NCI-H524 (cell line): ENCODE measurements at regions not wholly inside any gene's neighbourhood (a gene's known extent, or its start where the extent isn't known, plus 50 kb on each side); places are given as distances from the start of the nearest gene placed in this dataset.
A peak's percentile ranks its signal among the peaks of the same experiment; 100 is the strongest.

Source experiments
- DNase-seq, 2 experiments: peaks; one replicate each; lab custom pipeline; 2025; lab: John Stamatoyannopoulos, UW

- DNase-seq = no peak
Measured at GRCh38 chr1:184219414-184219813, 167.4 kb upstream of the C1orf21 start.

GRCh38 chr1:184219883-184220282 is 166.9 kb upstream of the C1orf21 start:
- no peak for DNase-seq

GRCh38 chr1:184221087-184221486 is 165.7 kb upstream of the C1orf21 start:
- no peak for DNase-seq

- peak in 1 of 2 experiments; percentile 39 for DNase-seq
Measured at GRCh38 chr1:184222652-184223052, 164.2 kb upstream of the C1orf21 start.

- DNase-seq = no peak
Measured at GRCh38 chr1:184223216-184223615, 163.6 kb upstream of the C1orf21 start.

- DNase-seq = peak; percentile 25 to 65
Measured at GRCh38 chr1:184225283-184226099, 161.3 kb upstream of the C1orf21 start.

- DNase-seq = no peak
Measured at GRCh38 chr1:184226100-184226487, 160.7 kb upstream of the C1orf21 start.

GRCh38 chr1:184228558-184228957 is 158.3 kb upstream of the C1orf21 start:
- DNase-seq = no peak

GRCh38 chr1:184237588-184237987 is 149.2 kb upstream of the C1orf21 start:
- no peak for DNase-seq

- no peak for DNase-seq
Measured at GRCh38 chr1:184241446-184241845, 145.4 kb upstream of the C1orf21 start.

GRCh38 chr1:184242507-184242943 is 144.3 kb upstream of the C1orf21 start:
- DNase-seq = peak in 1 of 2 experiments; percentile 43

GRCh38 chr1:184244962-184245361 is 141.9 kb upstream of the C1orf21 start:
- DNase-seq = no peak

- no peak for DNase-seq
Measured at GRCh38 chr1:184247671-184248070, 139.2 kb upstream of the C1orf21 start.

GRCh38 chr1:184253921-184254320 is 132.9 kb upstream of the C1orf21 start:
- DNase-seq = no peak

- peak; percentile 23 to 72 for DNase-seq
Measured at GRCh38 chr1:184254849-184255248, 132.0 kb upstream of the C1orf21 start.

GRCh38 chr1:184255560-184255959 is 131.3 kb upstream of the C1orf21 start:
- peak; percentile 6 to 25 for DNase-seq

- DNase-seq = no peak
Measured at GRCh38 chr1:184257873-184258272, 129.0 kb upstream of the C1orf21 start.

GRCh38 chr1:184258525-184258924 is 128.3 kb upstream of the C1orf21 start:
- no peak for DNase-seq

GRCh38 chr1:184260382-184260781 is 126.4 kb upstream of the C1orf21 start:
- DNase-seq = no peak

- DNase-seq = no peak
Measured at GRCh38 chr1:184262109-184262508, 124.7 kb upstream of the C1orf21 start.

- no peak for DNase-seq
Measured at GRCh38 chr1:184267747-184268146, 119.1 kb upstream of the C1orf21 start.

- no peak for DNase-seq
Measured at GRCh38 chr1:184270556-184270955, 116.3 kb upstream of the C1orf21 start.

GRCh38 chr1:184272175-184272866 is 114.5 kb upstream of the C1orf21 start:
- no peak for DNase-seq
